ENCODE measurements at regions not wholly inside any gene's neighbourhood (a gene's known extent, or its start where the extent isn't known, plus 50 kb on each side); places are given as distances from the start of the nearest gene placed in this dataset.

GRCh38 chr6:7468382-7469081 is 72.9 kb upstream of the DSP start:
- peak overlapping the region; percentile 17 to 65 (median 37) for H3K27ac ChIP-seq
- intact Hi-C loops (cut with DNase I), result no loop called here

GRCh38 chr6:7469696-7470095 is 71.8 kb upstream of the DSP start:
- no peaks in the 10 kb centered on the region for H3K27me3 ChIP-seq
- H3K4me3 ChIP-seq, result no peak overlapping the region
- WGBS, 2 donors, result 47 to 48% methylated on average over 4 of the region's 4 CpGs
- H3K27ac ChIP-seq, result no peak overlapping the region
- H3K4me1 ChIP-seq, result peaks cover 6 to 26% (median 7%) of the 10 kb centered on the region in 3 donors
- no peaks in the 10 kb centered on the region for H3K9me3 ChIP-seq
- intact Hi-C loops (cut with DNase I), result no loop called here
- DNase-seq, result no peak
- no peaks in the 10 kb centered on the region for H3K36me3 ChIP-seq
- no peak for TF ChIP-seq POLR2A (IDR thresholded peaks at IDR 0.05)
- no peak for TF ChIP-seq CTCF (IDR thresholded peaks at IDR 0.05)

More at GRCh38 chr6:7468382-7469081, 72.9 kb upstream of the DSP start:
- H3K9me3 ChIP-seq, result no peaks in the 10 kb centered on the region
- WGBS, 2 donors, result 24 to 30% methylated on average over 14 to 20 of the region's 21 CpGs
- TF ChIP-seq CTCF (IDR thresholded peaks at IDR 0.05), result no peak
- TF ChIP-seq POLR2A (IDR thresholded peaks at IDR 0.05), result no peak
- H3K27me3 ChIP-seq, result no peaks in the 10 kb centered on the region
- no peaks in the 10 kb centered on the region for H3K36me3 ChIP-seq
- peaks cover 6 to 27% (median 11%) of the 10 kb centered on the region in 3 donors for H3K4me1 ChIP-seq
- H3K4me3 ChIP-seq, result peak overlapping the region; percentile 3 to 53 (median 28)
- DNase-seq, result no peak

- Histone ChIP-seq H3K9me3 (no peaks in the 10 kb centered on the region), H3K27ac (no peak overlapping the region), H3K4me1 (peaks cover 6 to 34% (median 7%) of the 10 kb centered on the region in 3 donors), H3K27me3 (no peaks in the 10 kb centered on the region), H3K36me3 (no peaks in the 10 kb centered on the region), H3K4me3 (no peak overlapping the region)
- no peak for DNase-seq
- intact Hi-C loops (cut with DNase I), result no loop called here
- WGBS, 2 donors, result 77 to 80% methylated on average over 2 of the region's 2 CpGs
- TF ChIP-seq POLR2A (IDR thresholded peaks at IDR 0.05) (no peak), CTCF (IDR thresholded peaks at IDR 0.05) (no peak)
Observed at GRCh38 chr6:7471171-7471570, 70.3 kb upstream of the DSP start.

GRCh38 chr6:7473805-7474719 is 67.4 kb upstream of the DSP start:
- Histone ChIP-seq H3K4me1 (peaks cover 0 to 17% (median 2%) of the 10 kb centered on the region in 3 donors), H3K36me3 (no peaks in the 10 kb centered on the region), H3K9me3 (no peaks in the 10 kb centered on the region), H3K27me3 (no peaks in the 10 kb centered on the region), H3K27ac (peak overlapping the region in 1 of 4 donors; percentile 6), H3K4me3 (no peak overlapping the region)
- WGBS, 2 donors, result 74 to 75% methylated on average over 7 of the region's 7 CpGs
- no peak for DNase-seq
- TF ChIP-seq POLR2A (IDR thresholded peaks at IDR 0.05) (no peak), CTCF (IDR thresholded peaks at IDR 0.05) (no peak)
- intact Hi-C loops (cut with DNase I), result no loop called here

- Histone ChIP-seq H3K36me3 (no peaks in the 10 kb centered on the region), H3K27me3 (no peaks in the 10 kb centered on the region), H3K4me1 (peaks cover 0 to 18% (median 0%) of the 10 kb centered on the region in 3 donors), H3K9me3 (no peaks in the 10 kb centered on the region), H3K4me3 (no peak overlapping the region), H3K27ac (no peak overlapping the region)
- WGBS, 2 donors, result 56 to 78% methylated on average over 5 of the region's 5 CpGs
- TF ChIP-seq CTCF (IDR thresholded peaks at IDR 0.05) (no peak), POLR2A (IDR thresholded peaks at IDR 0.05) (no peak)
- intact Hi-C loops (cut with DNase I), result no loop called here
- DNase-seq, result no peak
Observed at GRCh38 chr6:7475081-7475480, 66.4 kb upstream of the DSP start.
